NCI-H510A treated with DMSO at 0.1 percent for 48 hours (cell line): ENCODE measurements at regions not wholly inside any gene's neighbourhood (a gene's known extent, or its start where the extent isn't known, plus 50 kb on each side); places are given as distances from the start of the nearest gene placed in this dataset.

Experiments
- DNase-seq: peaks from one replicate; lab custom pipeline; 2025; lab: John Stamatoyannopoulos, UW

- no peak for DNase-seq
Measured at GRCh38 chr5:173463207-173463606, 135.0 kb upstream of the STC2 start.

DNA sequence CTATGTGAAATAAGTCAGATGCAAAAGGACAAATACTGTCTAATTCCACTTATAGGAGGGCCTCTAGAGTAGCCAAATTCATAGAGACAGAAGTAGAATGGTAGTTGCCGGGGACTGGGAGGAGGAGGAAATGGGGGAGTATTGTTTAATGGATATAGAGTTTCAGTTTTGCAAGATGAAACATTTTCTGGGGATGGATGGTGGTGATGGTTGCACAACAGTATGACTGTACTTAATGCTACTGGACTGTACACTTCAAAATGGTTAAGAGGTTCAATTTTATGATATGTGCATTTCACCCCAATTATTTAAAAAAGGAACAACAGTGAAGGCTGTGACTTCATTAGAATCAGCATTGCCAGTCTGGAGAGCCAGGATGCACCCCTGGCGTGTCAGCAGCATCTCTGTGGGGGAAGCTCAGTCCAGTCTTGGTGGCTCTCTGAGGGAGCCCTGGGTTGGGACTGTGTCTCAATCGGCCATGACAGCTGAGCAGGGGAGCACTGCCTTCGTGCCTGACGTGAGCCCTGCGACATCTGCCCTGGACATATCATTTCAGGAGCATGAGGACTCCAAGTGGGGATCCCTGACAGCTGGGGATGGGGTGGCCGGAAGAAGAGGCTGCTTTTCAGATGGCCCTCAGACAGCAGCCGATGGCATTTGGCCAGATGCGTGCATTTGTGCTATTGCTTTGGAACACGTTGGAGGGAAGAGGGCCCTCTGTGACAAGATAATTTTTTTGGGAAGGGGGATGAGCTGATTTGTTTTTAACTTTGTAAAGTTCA is 130.8 kb upstream of the STC2 start:
- no peak for DNase-seq

DNA sequence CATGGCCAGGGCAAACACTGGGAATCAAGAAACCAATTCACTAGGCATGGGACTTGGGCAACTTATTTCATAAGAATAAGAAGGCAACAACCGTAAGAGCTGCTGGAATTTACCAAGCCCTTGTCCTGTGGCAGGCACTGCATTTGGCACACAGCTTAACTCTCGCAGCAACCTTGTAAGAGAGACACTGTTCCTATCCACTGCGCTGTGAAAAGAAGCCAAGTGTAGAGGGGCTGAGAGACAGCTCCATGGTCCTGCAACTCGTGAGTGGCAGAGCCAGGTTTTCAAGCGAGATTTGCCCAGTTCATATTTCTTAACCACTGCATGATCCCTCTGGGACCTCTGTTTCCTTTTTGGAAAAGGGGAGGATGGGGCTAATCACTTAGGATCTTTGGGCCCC is 129.3 kb upstream of the STC2 start:
- DNase-seq: no peak

DNA sequence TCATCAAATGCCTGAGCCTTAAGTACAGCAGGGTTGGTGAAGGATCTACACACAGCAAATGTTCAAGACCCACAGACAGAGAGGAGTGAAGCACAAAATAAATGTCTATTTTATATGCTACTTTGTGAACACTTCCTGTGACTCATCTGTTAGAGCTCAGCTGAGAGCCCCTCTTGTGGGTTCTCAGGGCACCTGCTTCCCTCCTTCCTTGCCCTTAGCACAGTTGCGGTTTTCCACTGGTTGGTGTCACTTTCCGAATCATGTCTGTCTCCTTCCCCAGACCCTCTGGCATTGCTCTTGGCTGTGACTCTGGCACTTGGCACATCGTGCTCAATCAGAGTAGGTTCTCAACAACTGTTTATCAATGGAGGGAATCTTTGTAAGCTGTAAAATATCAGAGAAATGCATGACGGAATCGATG is 128.5 kb upstream of the STC2 start:
- DNase-seq: no peak

GRCh38 chr5:173456181-173456580 is 128.0 kb upstream of the STC2 start:
- no peak for DNase-seq

- no peak for DNase-seq
Measured at GRCh38 chr5:173455599-173455957, 127.4 kb upstream of the STC2 start.

- DNase-seq: no peak
Measured at GRCh38 chr5:173454736-173455598, 126.8 kb upstream of the STC2 start.

DNA sequence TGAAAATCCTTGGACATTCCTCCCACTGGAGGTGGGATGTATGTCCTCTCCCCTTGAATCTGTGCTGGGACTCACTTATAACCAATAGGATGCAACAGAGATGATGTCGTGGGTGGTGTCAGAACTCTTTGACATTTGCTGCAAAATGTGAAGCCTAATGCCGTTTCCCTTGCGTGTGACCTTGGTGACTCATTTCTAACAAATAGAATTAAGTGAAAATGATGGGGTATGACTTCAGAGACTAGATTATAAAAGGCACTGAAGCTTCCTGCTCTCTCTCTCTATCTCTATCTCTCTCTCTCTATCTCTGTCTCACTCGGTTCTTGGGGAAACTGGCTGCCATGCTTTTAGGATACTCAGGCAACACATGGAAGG is 126.1 kb upstream of the STC2 start:
- DNase-seq: no peak

DNA sequence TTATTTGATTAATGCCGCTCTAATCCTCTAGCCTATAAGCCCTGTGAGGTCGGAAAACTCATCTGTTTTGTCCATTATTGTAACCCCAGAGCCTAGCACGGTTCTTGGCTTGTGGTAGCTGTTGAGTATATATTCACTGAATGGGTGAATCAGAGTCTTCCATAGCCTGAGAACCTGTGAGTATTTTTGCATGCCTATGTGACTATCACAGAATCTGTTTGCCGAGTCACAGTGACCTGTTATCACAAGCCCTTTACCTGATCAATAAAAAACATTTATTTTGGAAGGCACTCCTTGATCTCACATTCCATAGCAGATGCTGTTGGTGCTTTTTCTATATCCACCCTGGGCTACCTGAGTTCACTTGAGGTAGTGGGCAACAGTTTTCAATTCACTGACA is 125.0 kb upstream of the STC2 start:
- DNase-seq: no peak

DNA sequence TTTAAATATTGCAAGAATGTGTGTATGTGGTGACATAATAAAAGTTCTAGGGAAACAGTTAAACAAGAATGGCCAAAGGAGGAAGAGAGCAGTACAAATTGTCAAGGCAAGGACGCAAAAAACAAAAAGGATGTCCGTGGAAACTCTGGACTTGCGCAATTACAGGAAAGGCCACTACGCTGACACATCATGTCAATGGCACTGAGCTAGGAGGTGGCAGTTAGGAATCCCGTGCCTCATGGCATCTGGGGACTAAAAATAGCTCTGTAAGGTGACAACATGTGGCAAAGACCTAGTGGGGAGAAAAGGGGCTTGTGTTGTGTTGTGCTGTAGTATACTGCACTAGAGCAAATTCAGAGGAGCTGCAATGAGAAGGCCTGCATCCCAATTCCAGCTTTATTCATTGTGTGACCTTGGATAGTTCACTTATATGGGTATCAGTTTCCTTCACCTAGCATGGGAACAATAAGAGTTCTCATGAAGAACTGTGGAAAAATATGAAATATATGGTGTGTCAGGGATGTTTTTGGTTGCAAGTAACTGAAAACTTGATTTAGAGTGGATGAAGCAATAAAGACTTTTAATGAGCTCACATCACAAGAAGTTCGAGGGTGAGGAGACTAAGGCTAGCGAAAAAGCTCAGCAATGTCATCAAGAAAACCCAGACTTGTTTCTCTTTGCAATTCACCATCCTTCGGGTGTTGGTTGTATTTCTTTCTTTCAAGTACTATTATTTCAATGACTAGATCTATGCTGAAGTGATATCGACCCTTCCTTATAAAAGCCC is 124.1 kb upstream of the STC2 start:
- DNase-seq: no peak

DNA sequence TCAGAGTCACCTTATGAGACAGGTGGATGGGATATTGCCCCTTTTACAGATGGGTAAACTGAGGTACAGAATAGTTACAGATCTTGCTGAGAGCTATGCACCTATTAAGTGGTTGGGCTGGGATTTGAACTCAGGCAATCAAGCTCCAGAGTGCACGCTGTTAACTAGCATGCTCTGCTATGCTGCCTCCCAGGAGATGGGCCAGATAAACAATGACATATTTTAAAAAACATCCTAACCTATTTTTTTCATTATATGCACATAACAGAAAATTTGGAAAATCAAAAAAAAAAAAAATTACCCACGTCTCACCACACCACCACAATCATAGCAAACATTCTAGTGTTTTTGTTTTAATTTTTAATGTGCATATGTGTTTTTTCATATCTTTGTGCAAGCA is 123.4 kb upstream of the STC2 start:
- no peak for DNase-seq

- no peak for DNase-seq
Measured at GRCh38 chr5:173451031-173451430, 122.8 kb upstream of the STC2 start.

- DNase-seq: no peak
Measured at GRCh38 chr5:173450188-173450587, 122.0 kb upstream of the STC2 start.

- no peak for DNase-seq
Measured at GRCh38 chr5:173448856-173449255, 120.6 kb upstream of the STC2 start.

- DNase-seq: no peak
Measured at GRCh38 chr5:173443971-173444370, 115.8 kb upstream of the STC2 start.

- DNase-seq: no peak
Measured at GRCh38 chr5:173441053-173441628, 112.9 kb upstream of the STC2 start.

- no peak for DNase-seq
Measured at GRCh38 chr5:173438951-173439350, 110.7 kb upstream of the STC2 start.

DNA sequence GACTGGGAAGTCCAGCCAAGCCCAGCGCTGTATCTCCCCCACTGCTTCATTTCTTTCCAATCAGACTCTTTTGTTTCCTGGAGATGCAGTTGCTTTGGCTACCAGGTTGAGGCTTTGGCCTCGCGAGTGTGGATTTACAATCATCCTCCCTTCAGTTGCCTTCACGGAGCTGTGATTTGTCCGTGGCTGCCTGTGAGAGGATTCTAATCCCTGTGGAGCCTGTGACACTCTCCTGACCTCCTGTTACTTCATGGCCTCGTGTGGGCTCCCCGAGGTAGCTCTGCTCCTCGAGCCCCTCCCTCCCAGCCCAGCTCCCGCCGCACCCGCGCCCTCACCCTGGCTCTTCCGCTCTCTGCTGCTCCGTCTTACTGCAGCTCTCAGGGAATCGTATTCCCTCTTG is 107.2 kb upstream of the STC2 start:
- no peak for DNase-seq

- DNase-seq: no peak
Measured at GRCh38 chr5:173434270-173434669, 106.1 kb upstream of the STC2 start.

GRCh38 chr5:173430394-173430793 is 102.2 kb upstream of the STC2 start:
- no peak for DNase-seq

DNA sequence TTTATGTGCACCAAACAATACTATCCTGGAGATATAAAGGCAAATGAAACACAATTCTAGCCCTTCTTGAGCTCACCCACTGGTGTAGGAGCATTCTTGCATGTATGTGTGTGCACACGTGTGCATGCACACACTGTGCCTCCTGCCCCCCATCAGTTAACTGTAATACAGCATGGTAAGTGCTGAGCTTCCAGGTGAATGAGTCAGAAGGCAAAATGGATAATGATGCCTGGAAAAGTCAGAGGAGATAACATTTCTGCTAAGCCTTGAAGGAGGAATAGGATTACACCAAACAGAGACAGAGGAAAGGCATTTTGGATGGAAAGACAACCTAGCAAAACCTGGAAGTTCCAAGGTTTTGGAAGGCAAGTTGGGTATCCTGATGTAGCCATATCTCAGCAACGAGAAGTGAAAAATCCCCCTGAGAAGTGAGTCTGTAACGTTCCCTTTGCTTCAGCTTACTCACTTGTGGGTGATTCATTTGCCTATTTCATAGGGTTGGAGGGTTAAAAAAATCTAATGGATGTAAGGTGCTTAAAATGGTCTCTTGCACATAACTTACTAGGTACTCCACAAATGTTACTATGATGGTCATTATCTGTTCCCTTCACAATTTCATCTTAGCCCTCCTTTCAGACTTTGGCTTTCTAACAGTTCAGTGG is 101.4 kb upstream of the STC2 start:
- DNase-seq: no peak
